Lung (tissue), 11 donors: ENCODE measurements at regions not wholly inside any gene's neighbourhood (a gene's known extent, or its start where the extent isn't known, plus 50 kb on each side); places are given as distances from the start of the nearest gene placed in this dataset.
A peak's percentile ranks its signal among the peaks of the same experiment; 100 is the strongest.

Experiments
- ATAC-seq: fragments of 200-7000 bp; cut with Tn5 transposase; one replicate; pipeline ENCODE4 v1.9.1; 2020; ENCODE audit warnings: moderate number of reproducible peaks; ENCODE audit not compliant: insufficient read depth, low FRiP score
- DNase-seq, 3 donors: peaks; one replicate each; pipeline ENCODE4 v3.0.0-alpha.2; 2013 to 2017
- H3K27ac ChIP-seq, 2 donors: one replicate each; pipeline ENCODE4 v1.5.1; 2013; ENCODE audit warnings: mild to moderate bottlenecking in 2 of 2, moderate library complexity in 2 of 2, control low read depth in 1 of 2, inconsistent platforms in 1 of 2, low read depth in 1 of 2, low read length in 1 of 2
- H3K27me3 ChIP-seq, 3 donors: one replicate each; pipeline ENCODE4 v1.5.1; 2013; ENCODE audit warnings: low read length in 2 of 3; ENCODE audit not compliant: control insufficient read depth in 3 of 3, insufficient read depth in 3 of 3
- H3K36me3 ChIP-seq, 4 donors: one replicate each; pipeline ENCODE4 v1.5.1; 2013; ENCODE audit warnings: low read length in 4 of 4, mild to moderate bottlenecking in 1 of 4, moderate library complexity in 1 of 4; ENCODE audit not compliant: control insufficient read depth in 4 of 4, insufficient read depth in 4 of 4
- H3K4me1 ChIP-seq, 5 donors: one replicate each; pipeline ENCODE4 v1.5.1; 2013; ENCODE audit warnings: low read length in 5 of 5, mild to moderate bottlenecking in 2 of 5, moderate library complexity in 1 of 5; ENCODE audit not compliant: control insufficient read depth in 5 of 5, insufficient read depth in 5 of 5
- H3K4me3 ChIP-seq: one replicate; pipeline ENCODE4 v1.5.1; 2013; ENCODE audit warnings: mild to moderate bottlenecking, control low read depth, moderate library complexity
- H3K9ac ChIP-seq, 2 donors: one replicate each; pipeline ENCODE4 v1.5.1; 2013; ENCODE audit warnings: low read length in 2 of 2, control low read depth in 1 of 2; ENCODE audit not compliant: insufficient read depth in 1 of 2
- H3K9me3 ChIP-seq, 4 donors: one replicate each; pipeline ENCODE4 v1.5.1; 2013; ENCODE audit warnings: low read length in 3 of 4, mild to moderate bottlenecking in 1 of 4, moderate library complexity in 1 of 4; ENCODE audit not compliant: control insufficient read depth in 4 of 4, insufficient read depth in 3 of 4
- CTCF ChIP-seq: IDR thresholded peaks from 2 replicates; pipeline ENCODE4 v1.5.1; 2012; ENCODE audit warnings: mild to moderate bottlenecking; ENCODE audit errors: control extremely low read depth, extremely low read depth
- WGBS, 2 donors: extraction: QIAGEN DNeasy Blood & Tissue Kit; methylation state at CpG; one replicate each; pipeline ENCODE4 v1.1.7; 2013; 5-methylcytosine and 5-hydroxymethylcytosine counted together
- donor health status: control.
- donor health status: control.
- donor health status: Bipolar disorder and iron deficiency.
- donor health status: healthy.
- donor health status: DM: yes; HTN: yes; CAD: no.

GRCh38 chr2:8563814-8564474 lies 117.9 kb upstream of the ID2 start:
- H3K9ac ChIP-seq: no peak overlapping the region
- WGBS, 2 donors: 90% methylated on average over 9 of the region's 9 CpGs
- H3K27ac ChIP-seq: no peak overlapping the region
- no peak for TF ChIP-seq CTCF
- peaks cover 0 to 6% (median 0%) of the 10 kb centered on the region in 4 donors for H3K9me3 ChIP-seq
- ATAC-seq (no peak), DNase-seq (peak in 1 of 3 donors; percentile 6)
- H3K4me1 ChIP-seq: no peaks in the 10 kb centered on the region
- no peak overlapping the region for H3K4me3 ChIP-seq
- H3K36me3 ChIP-seq: no peaks in the 10 kb centered on the region
- H3K27me3 ChIP-seq: no peaks in the 10 kb centered on the region

GRCh38 chr2:8564475-8564874 lies 117.4 kb upstream of the ID2 start:
- no peak for DNase-seq

GRCh38 chr2:8565399-8566154 lies 116.3 kb upstream of the ID2 start:
- Histone ChIP-seq H3K27me3 (no peaks in the 10 kb centered on the region), H3K27ac (no peak overlapping the region), H3K4me3 (no peak overlapping the region), H3K9me3 (peaks cover 0 to 2% (median 0%) of the 10 kb centered on the region in 4 donors), H3K9ac (no peak overlapping the region), H3K36me3 (no peaks in the 10 kb centered on the region), H3K4me1 (no peaks in the 10 kb centered on the region)
- no peak for TF ChIP-seq CTCF
- ATAC-seq (peak; percentile 41), DNase-seq (no peak)
- WGBS, 2 donors: 88 to 89% methylated on average over 13 of the region's 13 CpGs

More at GRCh38 chr2:8564475-8564874, 117.4 kb upstream of the ID2 start:
- Histone ChIP-seq H3K4me1 (no peaks in the 10 kb centered on the region), H3K27ac (no peak overlapping the region), H3K4me3 (no peak overlapping the region), H3K36me3 (no peaks in the 10 kb centered on the region), H3K9me3 (peaks cover 0 to 3% (median 0%) of the 10 kb centered on the region in 4 donors), H3K27me3 (no peaks in the 10 kb centered on the region), H3K9ac (no peak overlapping the region)
- no peak for ATAC-seq
- 97 to 98% methylated on average over 9 of the region's 9 CpGs for WGBS, 2 donors
- no peak for TF ChIP-seq CTCF
